ENCODE measurements at regions not wholly inside any gene's neighbourhood (a gene's known extent, or its start where the extent isn't known, plus 50 kb on each side); places are given as distances from the start of the nearest gene placed in this dataset.

DNA sequence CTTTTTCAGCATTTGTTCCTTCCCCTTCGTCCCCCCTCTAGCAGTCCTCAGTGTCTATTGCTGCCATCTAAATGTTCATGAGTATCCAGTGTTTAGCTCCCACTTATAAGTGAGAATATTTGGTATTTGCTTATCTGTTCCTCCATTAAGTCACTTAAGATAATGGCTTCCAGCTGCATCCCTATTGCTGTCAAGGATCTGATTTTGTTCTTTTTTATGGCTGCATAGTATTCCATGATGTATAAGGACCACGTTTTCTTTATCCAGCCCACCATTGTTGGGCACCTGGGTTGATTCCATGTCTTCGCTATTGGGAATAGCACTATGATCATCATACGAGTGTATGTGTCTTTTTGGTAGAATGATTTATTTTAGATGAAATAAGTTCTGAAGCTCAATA, 166.9 kb upstream of the NCK2 start:
- TF ChIP-seq, protein P1, sequence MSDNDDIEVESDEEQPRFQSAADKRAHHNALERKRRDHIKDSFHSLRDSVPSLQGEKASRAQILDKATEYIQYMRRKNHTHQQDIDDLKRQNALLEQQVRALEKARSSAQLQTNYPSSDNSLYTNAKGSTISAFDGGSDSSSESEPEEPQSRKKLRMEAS (IDR thresholded peaks at IDR 0.05): no peak
- TF ChIP-seq EP300 (IDR thresholded peaks at IDR 0.05; ENCODE audit: borderline replicate concordance): no peak
